WTC11 (cell line): ENCODE measurements at regions not wholly inside any gene's neighbourhood (a gene's known extent, or its start where the extent isn't known, plus 50 kb on each side); places are given as distances from the start of the nearest gene placed in this dataset.

Experiments used
- ATAC-seq: fragments of 200-7000 bp; cut with Tn5 transposase; 2 replicates; pipeline ENCODE4 v1.10.0; 2021; ENCODE audit warnings: mild to moderate bottlenecking, moderate library complexity
- CTCF ChIA-PET: fragments of 300-600 bp; sonication (Branson Sonifier 250); formaldehyde crosslinking; loops from one replicate; lab custom pipeline; 2021; ENCODE audit warnings: antibody characterized with exemption; lab: Charles Lee
- POLR2A ChIA-PET: fragments of 350-600 bp; sonication (Branson Sonifier 250); formaldehyde crosslinking; loops from one replicate; lab custom pipeline; 2021; ENCODE audit warnings: antibody characterized with exemption; lab: Charles Lee
- DNase-seq: peaks from one replicate; pipeline ENCODE4 v3.0.0; 2021; ENCODE audit warnings: low spot score
- H3K27ac Mint-ChIP-seq: 2 replicates; pipeline ENCODE4 v1.8.0; 2021; ENCODE audit warnings: mixed read lengths
- H3K27me3 Mint-ChIP-seq: 2 replicates; pipeline ENCODE4 v1.8.0; 2021; ENCODE audit warnings: low read depth, mild to moderate bottlenecking, moderate library complexity, mixed read lengths
- H3K36me3 Mint-ChIP-seq: 2 replicates; pipeline ENCODE4 v1.8.0; 2021; ENCODE audit warnings: mixed read lengths
- H3K4me1 Mint-ChIP-seq: 2 replicates; pipeline ENCODE4 v1.8.0; 2022; ENCODE audit warnings: mixed read lengths
- H3K4me3 Mint-ChIP-seq: 2 replicates; pipeline ENCODE4 v1.8.0; 2021; ENCODE audit warnings: mild to moderate bottlenecking, moderate library complexity, mixed read lengths
- H3K9me3 Mint-ChIP-seq: 2 replicates; pipeline ENCODE4 v1.8.0; 2021; ENCODE audit warnings: mixed read lengths
- CREB1 ChIP-seq: sonication (generic); formaldehyde crosslinking; IDR thresholded peaks from 2 replicates; pipeline ENCODE4 v1.8.0; 2023; ENCODE audit warnings: mild to moderate bottlenecking, missing genetic modification reagents
- EMX1 ChIP-seq: fragments of 250-450 bp; sonication (Bioruptor Pico); IDR thresholded peaks from 2 replicates; pipeline ENCODE4 v1.8.0; 2021; ENCODE audit warnings: mild to moderate bottlenecking
- FOXP1 ChIP-seq: sonication (generic); formaldehyde crosslinking; IDR thresholded peaks from 2 replicates; pipeline ENCODE4 v1.8.0; 2022; ENCODE audit warnings: missing genetic modification reagents, mild to moderate bottlenecking, moderate library complexity, borderline replicate concordance
- GABPB1 ChIP-seq: sonication (generic); formaldehyde crosslinking; IDR thresholded peaks from 2 replicates; pipeline ENCODE4 v1.8.1; 2023; ENCODE audit warnings: mild to moderate bottlenecking, missing genetic modification reagents
- GRHL2 ChIP-seq: fragments of 250-450 bp; sonication (Bioruptor Pico); IDR thresholded peaks from 2 replicates; pipeline ENCODE4 v1.8.0; 2022; ENCODE audit warnings: mild to moderate bottlenecking, moderate library complexity; ENCODE audit not compliant: insufficient replicate concordance, severe bottlenecking
- IRF2 ChIP-seq: sonication (generic); formaldehyde crosslinking; IDR thresholded peaks from 2 replicates; pipeline ENCODE4 v1.8.0; 2022; ENCODE audit warnings: low read depth, missing genetic modification reagents, borderline replicate concordance
- JUN ChIP-seq: sonication (generic); formaldehyde crosslinking; IDR thresholded peaks from 2 replicates; pipeline ENCODE4 v1.8.0; 2023; ENCODE audit warnings: mild to moderate bottlenecking, missing genetic modification reagents
- MYBL2 ChIP-seq: sonication (generic); formaldehyde crosslinking; IDR thresholded peaks from 2 replicates; pipeline ENCODE4 v1.8.1; 2023; ENCODE audit warnings: mild to moderate bottlenecking, moderate library complexity, missing genetic modification reagents
- NR1H2 ChIP-seq: sonication (generic); formaldehyde crosslinking; IDR thresholded peaks from 2 replicates; pipeline ENCODE4 v1.9.0; 2021; ENCODE audit warnings: mild to moderate bottlenecking, moderate library complexity, missing genetic modification reagents
- SMAD3 ChIP-seq: sonication (generic); formaldehyde crosslinking; IDR thresholded peaks from 2 replicates; pipeline ENCODE4 v1.8.0; 2022; ENCODE audit warnings: missing genetic modification reagents, mild to moderate bottlenecking, borderline replicate concordance
- SOX15 ChIP-seq: fragments of 250-450 bp; sonication (Bioruptor Pico); IDR thresholded peaks from 2 replicates; pipeline ENCODE4 v1.9.0; 2021; ENCODE audit warnings: mild to moderate bottlenecking
- SP1 ChIP-seq: sonication (generic); formaldehyde crosslinking; conservative IDR thresholded peaks from 2 replicates; pipeline ENCODE4 v1.8.1; 2022; ENCODE audit warnings: missing genetic modification reagents
- TP53 ChIP-seq: sonication (generic); formaldehyde crosslinking; IDR thresholded peaks from 2 replicates; pipeline ENCODE4 v1.8.1; 2023; ENCODE audit warnings: mild to moderate bottlenecking, missing genetic modification reagents
- ZNF121 ChIP-seq: sonication (generic); formaldehyde crosslinking; IDR thresholded peaks from 2 replicates; pipeline ENCODE4 v1.8.0; 2023; ENCODE audit warnings: missing genetic modification reagents
- ZNF138 ChIP-seq: sonication (generic); formaldehyde crosslinking; conservative IDR thresholded peaks from 2 replicates; pipeline ENCODE4 v1.8.1; 2022; ENCODE audit warnings: mild to moderate bottlenecking, moderate library complexity, missing genetic modification reagents
- ZNF219 ChIP-seq: sonication (generic); formaldehyde crosslinking; IDR thresholded peaks from 2 replicates; pipeline ENCODE4 v1.8.0; 2023; ENCODE audit warnings: missing genetic modification reagents, mild to moderate bottlenecking, borderline replicate concordance
- ZNF232 ChIP-seq: sonication (generic); formaldehyde crosslinking; IDR thresholded peaks from 2 replicates; pipeline ENCODE4 v1.8.0; 2022; ENCODE audit warnings: mild to moderate bottlenecking, missing genetic modification reagents
- ZNF671 ChIP-seq: fragments of 250-450 bp; sonication (Bioruptor Pico); IDR thresholded peaks from 2 replicates; pipeline ENCODE4 v1.8.0; 2021; ENCODE audit warnings: mild to moderate bottlenecking
- TF ChIP-seq, protein P1 (sequence below): sonication (generic); formaldehyde crosslinking; IDR thresholded peaks from 2 replicates; pipeline ENCODE4 v1.8.1; 2023; ENCODE audit warnings: mild to moderate bottlenecking, missing genetic modification reagents, moderate library complexity
- TF ChIP-seq, protein P2 (sequence below): fragments of 200-600 bp; IDR thresholded peaks from 2 replicates; pipeline ENCODE4 v1.8.0; 2022; ENCODE audit warnings: antibody characterized with exemption
- TF ChIP-seq, protein P3 (sequence below): sonication (generic); formaldehyde crosslinking; IDR thresholded peaks from 2 replicates; pipeline ENCODE4 v1.8.1; 2022; ENCODE audit warnings: low read depth, missing genetic modification reagents, borderline replicate concordance
- TF ChIP-seq, protein P4 (sequence below): sonication (generic); formaldehyde crosslinking; IDR thresholded peaks from 2 replicates; pipeline ENCODE4 v1.8.1; 2023; ENCODE audit warnings: mild to moderate bottlenecking, missing genetic modification reagents, moderate library complexity
- TF ChIP-seq, protein P5 (sequence below): sonication (generic); formaldehyde crosslinking; IDR thresholded peaks from 2 replicates; pipeline ENCODE4 v1.8.1; 2022; ENCODE audit warnings: missing genetic modification reagents, borderline replicate concordance

DNA sequence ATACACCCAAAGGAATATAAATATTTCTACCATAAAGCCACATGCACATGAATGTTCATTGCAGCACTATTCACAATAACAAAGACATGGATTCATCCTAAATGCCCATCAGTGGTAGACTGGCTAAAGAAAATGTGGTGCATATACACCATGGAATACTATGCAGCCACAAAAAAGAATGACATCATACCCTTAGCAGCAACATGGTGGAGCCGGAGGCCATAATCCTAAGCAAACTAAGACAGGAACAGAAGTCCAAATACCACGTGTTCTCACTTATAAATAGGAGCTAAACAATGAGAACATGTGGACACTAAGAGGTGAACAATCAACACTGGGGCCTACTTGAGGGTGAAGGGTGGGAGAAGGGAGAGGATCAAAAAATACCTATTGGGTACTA, 198.5 kb downstream of the BMP4 start (continued):
- TF ChIP-seq, protein P1, sequence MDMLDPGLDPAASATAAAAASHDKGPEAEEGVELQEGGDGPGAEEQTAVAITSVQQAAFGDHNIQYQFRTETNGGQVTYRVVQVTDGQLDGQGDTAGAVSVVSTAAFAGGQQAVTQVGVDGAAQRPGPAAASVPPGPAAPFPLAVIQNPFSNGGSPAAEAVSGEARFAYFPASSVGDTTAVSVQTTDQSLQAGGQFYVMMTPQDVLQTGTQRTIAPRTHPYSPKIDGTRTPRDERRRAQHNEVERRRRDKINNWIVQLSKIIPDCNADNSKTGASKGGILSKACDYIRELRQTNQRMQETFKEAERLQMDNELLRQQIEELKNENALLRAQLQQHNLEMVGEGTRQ (CRISPR knock-in tag): no peak
- TF ChIP-seq ZNF671 (CRISPR knock-in tag) (no peak), GRHL2 (CRISPR knock-in tag) (no peak), ZNF138 (no peak), MYBL2 (CRISPR knock-in tag) (no peak)
- TF ChIP-seq, protein P2, sequence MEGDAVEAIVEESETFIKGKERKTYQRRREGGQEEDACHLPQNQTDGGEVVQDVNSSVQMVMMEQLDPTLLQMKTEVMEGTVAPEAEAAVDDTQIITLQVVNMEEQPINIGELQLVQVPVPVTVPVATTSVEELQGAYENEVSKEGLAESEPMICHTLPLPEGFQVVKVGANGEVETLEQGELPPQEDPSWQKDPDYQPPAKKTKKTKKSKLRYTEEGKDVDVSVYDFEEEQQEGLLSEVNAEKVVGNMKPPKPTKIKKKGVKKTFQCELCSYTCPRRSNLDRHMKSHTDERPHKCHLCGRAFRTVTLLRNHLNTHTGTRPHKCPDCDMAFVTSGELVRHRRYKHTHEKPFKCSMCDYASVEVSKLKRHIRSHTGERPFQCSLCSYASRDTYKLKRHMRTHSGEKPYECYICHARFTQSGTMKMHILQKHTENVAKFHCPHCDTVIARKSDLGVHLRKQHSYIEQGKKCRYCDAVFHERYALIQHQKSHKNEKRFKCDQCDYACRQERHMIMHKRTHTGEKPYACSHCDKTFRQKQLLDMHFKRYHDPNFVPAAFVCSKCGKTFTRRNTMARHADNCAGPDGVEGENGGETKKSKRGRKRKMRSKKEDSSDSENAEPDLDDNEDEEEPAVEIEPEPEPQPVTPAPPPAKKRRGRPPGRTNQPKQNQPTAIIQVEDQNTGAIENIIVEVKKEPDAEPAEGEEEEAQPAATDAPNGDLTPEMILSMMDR: no peak

DNA sequence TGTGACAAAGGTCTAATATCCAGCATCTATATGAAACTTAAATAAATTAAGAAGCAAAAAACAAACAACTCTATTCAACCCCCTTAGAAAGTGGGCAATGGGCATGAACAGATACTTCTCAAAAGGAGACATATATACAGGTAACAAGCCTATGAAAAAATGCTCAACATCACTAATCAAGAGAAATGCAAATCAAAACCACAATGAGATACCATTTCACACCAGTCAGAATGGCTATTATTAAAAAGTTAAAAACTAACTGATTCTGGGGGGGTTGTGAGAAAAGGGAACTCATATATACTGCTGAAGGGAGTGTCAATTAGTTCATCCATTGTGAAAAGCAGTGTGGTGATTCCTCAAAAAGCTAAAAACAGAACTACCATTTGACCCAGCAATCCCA, 198.9 kb downstream of the BMP4 start:
- TF ChIP-seq GABPB1 (CRISPR knock-in tag) (no peak), IRF2 (CRISPR knock-in tag) (no peak), EMX1 (no peak), FOXP1 (CRISPR knock-in tag) (no peak), NR1H2 (CRISPR knock-in tag) (no peak), TP53 (CRISPR knock-in tag) (no peak), ZNF671 (CRISPR knock-in tag) (no peak), CREB1 (CRISPR knock-in tag) (no peak)
- TF ChIP-seq, protein P3, sequence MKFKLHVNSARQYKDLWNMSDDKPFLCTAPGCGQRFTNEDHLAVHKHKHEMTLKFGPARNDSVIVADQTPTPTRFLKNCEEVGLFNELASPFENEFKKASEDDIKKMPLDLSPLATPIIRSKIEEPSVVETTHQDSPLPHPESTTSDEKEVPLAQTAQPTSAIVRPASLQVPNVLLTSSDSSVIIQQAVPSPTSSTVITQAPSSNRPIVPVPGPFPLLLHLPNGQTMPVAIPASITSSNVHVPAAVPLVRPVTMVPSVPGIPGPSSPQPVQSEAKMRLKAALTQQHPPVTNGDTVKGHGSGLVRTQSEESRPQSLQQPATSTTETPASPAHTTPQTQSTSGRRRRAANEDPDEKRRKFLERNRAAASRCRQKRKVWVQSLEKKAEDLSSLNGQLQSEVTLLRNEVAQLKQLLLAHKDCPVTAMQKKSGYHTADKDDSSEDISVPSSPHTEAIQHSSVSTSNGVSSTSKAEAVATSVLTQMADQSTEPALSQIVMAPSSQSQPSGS (CRISPR knock-in tag): no peak
- TF ChIP-seq, all 79 proteins: peak for 0
- Mint-ChIP-seq H3K4me1 (peaks cover 6% of the 10 kb centered on the region), H3K27me3 (no peaks in the 10 kb centered on the region), H3K27ac (no peak overlapping the region), H3K36me3 (peaks cover 27% of the 10 kb centered on the region), H3K9me3 (peaks cover 59% of the 10 kb centered on the region), H3K4me3 (no peak overlapping the region)
- ChIA-PET POLR2A (no interaction called here), CTCF (no interaction called here)
- DNase-seq (no peak), ATAC-seq (no peak)

DNA sequence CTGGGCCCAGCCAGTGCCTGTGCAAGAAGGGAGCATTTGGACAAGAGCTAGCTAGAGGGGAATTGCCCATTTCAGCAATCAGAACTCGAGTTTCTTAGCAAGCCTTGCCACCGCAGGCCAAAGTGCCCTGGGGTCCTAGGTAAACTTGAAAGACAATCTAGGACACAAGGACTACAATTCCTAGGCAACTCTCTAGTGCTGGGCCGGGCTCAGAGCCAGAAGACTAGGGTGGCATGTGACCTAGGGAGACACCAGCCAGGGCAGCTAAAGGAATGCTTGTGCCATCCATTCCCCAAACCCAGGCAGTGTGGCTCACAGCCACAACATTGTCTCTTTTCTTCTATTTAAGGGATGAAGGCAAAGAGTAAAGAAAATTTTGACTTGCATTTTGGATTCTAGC, 205.0 kb downstream of the BMP4 start:
- no peak overlapping the region for H3K4me3 Mint-ChIP-seq
- H3K27me3 Mint-ChIP-seq: peaks cover 1% of the 10 kb centered on the region; the same call in 1 of the 2 replicates
- TF ChIP-seq, protein P4, sequence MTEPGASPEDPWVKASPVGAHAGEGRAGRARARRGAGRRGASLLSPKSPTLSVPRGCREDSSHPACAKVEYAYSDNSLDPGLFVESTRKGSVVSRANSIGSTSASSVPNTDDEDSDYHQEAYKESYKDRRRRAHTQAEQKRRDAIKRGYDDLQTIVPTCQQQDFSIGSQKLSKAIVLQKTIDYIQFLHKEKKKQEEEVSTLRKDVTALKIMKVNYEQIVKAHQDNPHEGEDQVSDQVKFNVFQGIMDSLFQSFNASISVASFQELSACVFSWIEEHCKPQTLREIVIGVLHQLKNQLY (CRISPR knock-in tag): no peak
- TF ChIP-seq CREB1 (CRISPR knock-in tag) (no peak), IRF2 (CRISPR knock-in tag) (no peak)
- TF ChIP-seq, all 79 proteins: peak for 0
- peaks cover 33% of the 10 kb centered on the region for H3K9me3 Mint-ChIP-seq
- peaks cover 6% of the 10 kb centered on the region for H3K4me1 Mint-ChIP-seq
- ChIA-PET POLR2A (no interaction called here), CTCF (interaction anchor here (0.5 kb wide), 1 partner anchor 128 kb away, joined by 3 read pairs; no protein-coding TSS in a partner anchor)
- DNase-seq (no peak), ATAC-seq (no peak)
- H3K27ac Mint-ChIP-seq: no peak overlapping the region
- H3K36me3 Mint-ChIP-seq: peaks cover 27% of the 10 kb centered on the region

DNA sequence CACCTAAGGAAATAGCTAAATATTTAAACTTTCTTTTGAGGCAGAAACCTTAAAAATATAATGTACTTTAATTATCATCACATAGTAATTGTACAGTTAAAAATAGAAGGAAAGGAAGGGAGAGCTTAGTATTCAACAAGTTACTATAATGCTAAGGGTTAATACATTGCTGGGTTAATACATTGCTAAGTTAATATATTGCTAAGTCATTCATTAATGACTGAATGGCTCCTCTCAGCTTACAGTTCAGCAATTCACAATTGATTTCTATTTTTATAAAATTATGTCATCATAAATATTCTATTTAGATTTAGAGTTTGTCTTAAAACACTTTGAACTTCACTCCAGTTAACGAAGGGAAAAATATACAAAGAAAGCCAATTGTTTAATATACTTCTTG, 207.9 kb downstream of the BMP4 start:
- ChIA-PET CTCF (no interaction called here), POLR2A (no interaction called here)
- DNase-seq: no peak
- no peak for ATAC-seq
- H3K36me3 Mint-ChIP-seq: peaks cover 10% of the 10 kb centered on the region
- peaks cover 11% of the 10 kb centered on the region for H3K9me3 Mint-ChIP-seq
- no peak overlapping the region for H3K27ac Mint-ChIP-seq
- no peak overlapping the region for H3K4me3 Mint-ChIP-seq
- H3K27me3 Mint-ChIP-seq: peaks cover 22% of the 10 kb centered on the region
- H3K4me1 Mint-ChIP-seq: peaks cover 13% of the 10 kb centered on the region
- TF ChIP-seq SOX15 (CRISPR knock-in tag): no peak
- TF ChIP-seq MYBL2 (CRISPR knock-in tag): no peak
- no peak for TF ChIP-seq SP1 (CRISPR knock-in tag)
- TF ChIP-seq ZNF232 (CRISPR knock-in tag): no peak
- TF ChIP-seq SMAD3: no peak
- no peak for TF ChIP-seq ZNF121 (CRISPR knock-in tag)
- no peak for TF ChIP-seq ZNF219
- TF ChIP-seq JUN (CRISPR knock-in tag): no peak
- TF ChIP-seq, protein P5, sequence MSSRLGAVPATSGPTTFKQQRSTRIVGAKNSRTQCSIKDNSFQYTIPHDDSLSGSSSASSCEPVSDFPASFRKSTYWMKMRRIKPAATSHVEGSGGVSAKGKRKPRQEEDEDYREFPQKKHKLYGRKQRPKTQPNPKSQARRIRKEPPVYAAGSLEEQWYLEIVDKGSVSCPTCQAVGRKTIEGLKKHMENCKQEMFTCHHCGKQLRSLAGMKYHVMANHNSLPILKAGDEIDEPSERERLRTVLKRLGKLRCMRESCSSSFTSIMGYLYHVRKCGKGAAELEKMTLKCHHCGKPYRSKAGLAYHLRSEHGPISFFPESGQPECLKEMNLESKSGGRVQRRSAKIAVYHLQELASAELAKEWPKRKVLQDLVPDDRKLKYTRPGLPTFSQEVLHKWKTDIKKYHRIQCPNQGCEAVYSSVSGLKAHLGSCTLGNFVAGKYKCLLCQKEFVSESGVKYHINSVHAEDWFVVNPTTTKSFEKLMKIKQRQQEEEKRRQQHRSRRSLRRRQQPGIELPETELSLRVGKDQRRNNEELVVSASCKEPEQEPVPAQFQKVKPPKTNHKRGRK: no peak
